Endodermal cell (in vitro differentiated cells): ENCODE measurements at regions not wholly inside any gene's neighbourhood (a gene's known extent, or its start where the extent isn't known, plus 50 kb on each side); places are given as distances from the start of the nearest gene placed in this dataset.

Experiments
- DNase-seq: peaks from one replicate; pipeline ENCODE4 v3.0.0-alpha.2; 2017
- H3K27ac ChIP-seq: 2 replicates; pipeline ENCODE4 v1.5.1; 2013; ENCODE audit warnings: mild to moderate bottlenecking, low read depth, low read length, moderate library complexity
- H3K27me3 ChIP-seq: 2 replicates; pipeline ENCODE4 v1.6.1; 2013; ENCODE audit warnings: mild to moderate bottlenecking, low read length, moderate library complexity; ENCODE audit not compliant: insufficient read depth, control insufficient read depth, poor library complexity, severe bottlenecking
- H3K36me3 ChIP-seq: 2 replicates; pipeline ENCODE4 v1.7.0; 2013; ENCODE audit warnings: mild to moderate bottlenecking, low read length, moderate library complexity; ENCODE audit not compliant: control insufficient read depth, insufficient read depth
- H3K4me1 ChIP-seq: one replicate; pipeline ENCODE4 v1.7.0; 2013; ENCODE audit warnings: low read length; ENCODE audit not compliant: control insufficient read depth, insufficient read depth
- H3K4me3 ChIP-seq: 2 replicates; pipeline ENCODE4 v1.5.1; 2013; ENCODE audit warnings: mild to moderate bottlenecking, low read length, moderate library complexity
- H3K9ac ChIP-seq: 2 replicates; pipeline ENCODE4 v1.6.1; 2013; ENCODE audit warnings: mild to moderate bottlenecking, low read length, moderate library complexity; ENCODE audit not compliant: poor library complexity, severe bottlenecking; ENCODE audit errors: extremely low read depth
- H3K9me3 ChIP-seq: 2 replicates; pipeline ENCODE4 v1.6.1; 2013; ENCODE audit warnings: mild to moderate bottlenecking, low read length, moderate library complexity; ENCODE audit not compliant: control insufficient read depth
- H3K27ac Mint-ChIP-seq: 2 replicates; pipeline ENCODE4 v1.8.0; 2020; ENCODE audit warnings: mixed read lengths
- H3K27me3 Mint-ChIP-seq: 2 replicates; pipeline ENCODE4 v1.8.0; 2021; ENCODE audit warnings: mild to moderate bottlenecking, mixed read lengths; ENCODE audit not compliant: insufficient read depth
- H3K36me3 Mint-ChIP-seq: 2 replicates; pipeline ENCODE4 v1.8.0; 2020; ENCODE audit warnings: low read depth, mixed read lengths
- H3K4me1 Mint-ChIP-seq: 2 replicates; pipeline ENCODE4 v1.8.0; 2020; ENCODE audit warnings: mixed read lengths
- H3K4me3 Mint-ChIP-seq: 2 replicates; pipeline ENCODE4 v1.8.0; 2020; ENCODE audit warnings: mild to moderate bottlenecking, moderate library complexity, mixed read lengths
- H3K9me3 Mint-ChIP-seq: 2 replicates; pipeline ENCODE4 v1.8.0; 2020; ENCODE audit warnings: mild to moderate bottlenecking, mixed read lengths
- WGBS, 2 experiments: methylation state at CpG; one replicate each; pipeline versions ENCODE4 v1.1.5 to v1.1.7; 2013; ENCODE audit warnings: missing lambda C conversion rate in 2 of 2, mixed read lengths in 1 of 2; ENCODE audit not compliant: insufficient coverage in 1 of 2, insufficient read length in 1 of 2; 5-methylcytosine and 5-hydroxymethylcytosine counted together
- TF ChIP-seq, protein P1 (sequence below): fragments of 200-600 bp; sonication (generic); conservative IDR thresholded peaks from 2 replicates; pipeline ENCODE4 v1.5.0; 2021; ENCODE audit warnings: antibody characterized with exemption, mild to moderate bottlenecking

DNA sequence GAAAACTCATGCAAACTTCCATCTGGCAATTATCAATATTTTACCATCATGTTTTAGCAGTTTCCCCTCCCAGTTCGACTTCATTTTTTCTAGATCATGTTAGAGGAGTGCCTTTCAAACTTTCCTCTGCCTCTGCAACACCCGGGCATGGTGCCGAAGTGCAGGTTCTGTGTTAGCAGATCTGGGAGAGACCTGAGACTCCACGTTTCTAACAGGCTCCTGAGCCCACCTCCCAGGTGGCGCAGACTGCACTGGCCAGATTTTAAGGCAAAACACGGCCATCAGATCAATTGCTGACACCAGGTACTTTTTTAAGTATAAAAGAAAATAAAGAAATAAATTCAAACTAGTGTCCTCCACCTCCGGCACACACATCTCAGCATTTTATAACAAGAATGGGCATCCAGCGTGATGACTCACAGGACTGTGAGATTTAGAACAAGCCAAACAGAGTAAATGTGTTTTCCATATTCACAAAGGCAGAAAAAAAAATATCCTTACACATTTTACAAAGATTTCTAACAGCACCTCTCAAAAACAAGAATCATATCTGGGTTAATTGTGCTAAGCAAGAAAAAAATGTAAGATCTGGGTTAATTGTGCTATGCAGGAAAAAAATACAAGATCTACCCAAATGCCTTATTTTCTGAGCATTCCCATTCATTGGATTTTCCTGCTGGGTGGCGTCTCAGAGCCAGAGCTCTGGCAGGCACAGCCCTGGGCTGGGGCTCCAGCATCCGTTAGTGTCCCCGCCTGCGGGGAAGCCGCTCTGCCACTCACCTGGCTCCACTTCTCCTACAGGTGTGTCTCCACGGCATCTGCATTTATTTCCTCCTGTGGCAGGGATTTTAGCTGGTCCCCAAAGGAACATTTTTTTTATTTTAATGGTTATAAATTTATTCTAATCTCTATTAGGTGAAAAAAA, 127.9 kb upstream of the SOX1 start:
- no peak overlapping the region for H3K27ac Mint-ChIP-seq
- Histone ChIP-seq H3K27ac (no peak overlapping the region), H3K27me3 (no peaks in the 10 kb centered on the region), H3K4me1 (no peaks in the 10 kb centered on the region), H3K9ac (no peak overlapping the region), H3K9me3 (no peaks in the 10 kb centered on the region), H3K4me3 (no peak overlapping the region), H3K36me3 (no peaks in the 10 kb centered on the region)
- no peaks in the 10 kb centered on the region for H3K9me3 Mint-ChIP-seq
- peak; percentile 38 for DNase-seq
- WGBS, 2 experiments: 85 to 87% methylated on average over 8 to 14 of the region's 14 CpGs
- no peak overlapping the region for H3K4me3 Mint-ChIP-seq
- H3K27me3 Mint-ChIP-seq: no peaks in the 10 kb centered on the region
- H3K4me1 Mint-ChIP-seq: peaks cover 1% of the 10 kb centered on the region
- TF ChIP-seq, protein P1, sequence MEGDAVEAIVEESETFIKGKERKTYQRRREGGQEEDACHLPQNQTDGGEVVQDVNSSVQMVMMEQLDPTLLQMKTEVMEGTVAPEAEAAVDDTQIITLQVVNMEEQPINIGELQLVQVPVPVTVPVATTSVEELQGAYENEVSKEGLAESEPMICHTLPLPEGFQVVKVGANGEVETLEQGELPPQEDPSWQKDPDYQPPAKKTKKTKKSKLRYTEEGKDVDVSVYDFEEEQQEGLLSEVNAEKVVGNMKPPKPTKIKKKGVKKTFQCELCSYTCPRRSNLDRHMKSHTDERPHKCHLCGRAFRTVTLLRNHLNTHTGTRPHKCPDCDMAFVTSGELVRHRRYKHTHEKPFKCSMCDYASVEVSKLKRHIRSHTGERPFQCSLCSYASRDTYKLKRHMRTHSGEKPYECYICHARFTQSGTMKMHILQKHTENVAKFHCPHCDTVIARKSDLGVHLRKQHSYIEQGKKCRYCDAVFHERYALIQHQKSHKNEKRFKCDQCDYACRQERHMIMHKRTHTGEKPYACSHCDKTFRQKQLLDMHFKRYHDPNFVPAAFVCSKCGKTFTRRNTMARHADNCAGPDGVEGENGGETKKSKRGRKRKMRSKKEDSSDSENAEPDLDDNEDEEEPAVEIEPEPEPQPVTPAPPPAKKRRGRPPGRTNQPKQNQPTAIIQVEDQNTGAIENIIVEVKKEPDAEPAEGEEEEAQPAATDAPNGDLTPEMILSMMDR: no peak
- H3K36me3 Mint-ChIP-seq: no peaks in the 10 kb centered on the region

DNA sequence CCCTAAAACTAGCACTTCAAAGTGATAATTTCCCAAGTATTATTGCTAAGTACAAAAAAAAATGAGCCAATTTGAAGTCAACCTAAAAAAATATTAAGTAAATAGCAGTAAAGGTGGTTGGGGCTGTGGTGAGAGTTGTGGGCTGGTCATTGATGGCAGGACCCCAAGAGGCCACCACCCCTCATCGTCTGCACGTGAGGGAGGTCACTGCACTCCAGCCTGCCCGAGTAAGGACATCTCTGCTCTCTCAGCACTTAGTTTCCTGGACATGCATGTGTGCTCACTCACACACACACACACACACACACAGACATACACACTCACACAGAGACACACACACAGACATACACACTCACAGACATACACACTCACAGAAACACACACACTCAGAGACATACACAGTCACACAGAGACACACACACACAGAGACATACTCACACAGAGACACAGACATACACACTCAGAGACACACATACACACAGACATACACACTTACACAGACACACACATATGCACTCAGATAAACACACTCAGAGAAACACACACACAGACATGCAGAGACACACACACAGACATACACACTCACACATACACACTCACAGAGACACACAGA, 127.2 kb upstream of the SOX1 start:
- DNase-seq: peak; percentile 17
- H3K27me3 ChIP-seq: no peaks in the 10 kb centered on the region
- TF ChIP-seq, protein P1: no peak
- no peak overlapping the region for H3K27ac Mint-ChIP-seq
- H3K36me3 ChIP-seq: no peaks in the 10 kb centered on the region
- no peaks in the 10 kb centered on the region for H3K36me3 Mint-ChIP-seq
- H3K27me3 Mint-ChIP-seq: no peaks in the 10 kb centered on the region
- no peak overlapping the region for H3K9ac ChIP-seq
- no peak overlapping the region for H3K4me3 ChIP-seq
- no peaks in the 10 kb centered on the region for H3K9me3 Mint-ChIP-seq
- 92% methylated on average over 3 of the region's 3 CpGs; no CpG with 5 or more reads in 1 of the 2 experiments for whole genome bisulfite sequencing, 2 experiments
- H3K27ac ChIP-seq: no peak overlapping the region
- H3K4me1 ChIP-seq: no peaks in the 10 kb centered on the region
- no peak overlapping the region for H3K4me3 Mint-ChIP-seq
- peaks cover 1% of the 10 kb centered on the region for H3K4me1 Mint-ChIP-seq
- no peaks in the 10 kb centered on the region for H3K9me3 ChIP-seq

DNA sequence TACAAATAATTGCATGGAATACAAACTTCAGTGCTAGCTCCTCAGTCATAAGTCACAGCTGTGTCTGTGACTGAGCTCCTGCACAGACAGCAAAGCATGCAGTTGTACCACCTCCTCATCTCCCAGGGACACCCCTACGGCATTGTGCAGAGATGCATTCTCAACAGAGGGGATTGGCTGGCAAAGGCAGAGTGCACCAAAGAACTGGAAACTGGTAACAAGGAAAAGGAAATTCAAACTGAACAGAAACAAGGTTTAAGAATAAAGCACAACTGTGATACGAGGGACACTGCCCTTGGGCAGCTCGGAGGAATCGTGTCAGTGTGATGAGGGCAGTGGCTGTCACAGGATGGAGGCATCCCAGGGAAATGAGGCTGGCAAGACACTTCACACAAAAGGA, 126.1 kb upstream of the SOX1 start:
- H3K9ac ChIP-seq: no peak overlapping the region
- TF ChIP-seq, protein P1: no peak
- Mint-ChIP-seq H3K9me3 (no peaks in the 10 kb centered on the region), H3K27ac (no peak overlapping the region), H3K27me3 (peaks cover 2% of the 10 kb centered on the region), H3K4me1 (peaks cover 1% of the 10 kb centered on the region), H3K4me3 (no peak overlapping the region), H3K36me3 (no peaks in the 10 kb centered on the region)
- no peak overlapping the region for H3K4me3 ChIP-seq
- peak; percentile 31 for DNase-seq
- no peak overlapping the region for H3K27ac ChIP-seq
- no peaks in the 10 kb centered on the region for H3K9me3 ChIP-seq
- H3K36me3 ChIP-seq: no peaks in the 10 kb centered on the region
- WGBS, 2 experiments: 83 to 86% methylated on average over 4 of the region's 4 CpGs
- H3K27me3 ChIP-seq: no peaks in the 10 kb centered on the region
- H3K4me1 ChIP-seq: no peaks in the 10 kb centered on the region
